NCI-H82 (cell line): ENCODE measurements at regions not wholly inside any gene's neighbourhood (a gene's known extent, or its start where the extent isn't known, plus 50 kb on each side); places are given as distances from the start of the nearest gene placed in this dataset.
"Not testable (repeated sequence)": the region's sequence is repeated elsewhere in the genome, so short reads cannot be mapped to it uniquely, and the experiment has no call there.

Experiments
- DNase-seq: peaks from one replicate; lab custom pipeline; 2025; lab: John Stamatoyannopoulos, UW

GRCh38 chr10:124180947-124181549 is 87.7 kb upstream of the CHST15 start:
- DNase-seq, result no peak

DNA sequence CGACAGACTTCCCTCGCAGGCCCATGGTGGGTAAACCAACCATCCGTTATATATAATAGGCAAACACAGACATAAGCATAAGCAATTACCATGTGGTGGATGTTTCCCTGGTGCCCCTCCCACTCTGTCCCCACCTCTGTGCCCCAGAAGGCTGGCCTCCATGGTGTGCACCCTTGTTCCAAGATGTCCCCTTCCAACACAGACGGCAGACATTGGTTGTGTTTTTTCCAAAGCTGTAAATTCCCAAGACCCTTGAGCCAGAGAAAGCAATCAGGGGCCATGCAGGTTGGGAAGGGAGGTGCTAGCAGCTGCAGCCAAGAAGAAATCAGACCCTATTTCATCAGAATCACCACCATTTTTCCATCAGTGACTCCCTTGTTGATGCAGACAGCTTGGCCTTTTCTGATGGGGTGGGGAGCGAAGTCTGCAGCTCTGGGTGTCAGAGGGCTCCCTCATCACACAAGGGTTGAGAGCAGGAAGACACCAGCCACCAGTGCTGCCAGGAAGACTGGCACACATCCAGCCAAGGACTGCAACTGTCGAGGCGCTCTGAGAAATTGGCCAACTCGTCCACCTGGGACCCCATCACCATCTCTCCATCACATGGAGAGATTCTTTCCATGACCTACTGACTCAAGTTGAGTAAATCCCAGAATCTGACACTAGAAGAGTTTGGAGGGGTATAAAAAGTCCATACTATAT is 86.8 kb upstream of the CHST15 start:
- DNase-seq, result no peak

- DNase-seq, result no peak
Measured at GRCh38 chr10:124179308-124180043, 86.1 kb upstream of the CHST15 start.

GRCh38 chr10:124177180-124177518 is 83.8 kb upstream of the CHST15 start:
- DNase-seq, result no peak

DNA sequence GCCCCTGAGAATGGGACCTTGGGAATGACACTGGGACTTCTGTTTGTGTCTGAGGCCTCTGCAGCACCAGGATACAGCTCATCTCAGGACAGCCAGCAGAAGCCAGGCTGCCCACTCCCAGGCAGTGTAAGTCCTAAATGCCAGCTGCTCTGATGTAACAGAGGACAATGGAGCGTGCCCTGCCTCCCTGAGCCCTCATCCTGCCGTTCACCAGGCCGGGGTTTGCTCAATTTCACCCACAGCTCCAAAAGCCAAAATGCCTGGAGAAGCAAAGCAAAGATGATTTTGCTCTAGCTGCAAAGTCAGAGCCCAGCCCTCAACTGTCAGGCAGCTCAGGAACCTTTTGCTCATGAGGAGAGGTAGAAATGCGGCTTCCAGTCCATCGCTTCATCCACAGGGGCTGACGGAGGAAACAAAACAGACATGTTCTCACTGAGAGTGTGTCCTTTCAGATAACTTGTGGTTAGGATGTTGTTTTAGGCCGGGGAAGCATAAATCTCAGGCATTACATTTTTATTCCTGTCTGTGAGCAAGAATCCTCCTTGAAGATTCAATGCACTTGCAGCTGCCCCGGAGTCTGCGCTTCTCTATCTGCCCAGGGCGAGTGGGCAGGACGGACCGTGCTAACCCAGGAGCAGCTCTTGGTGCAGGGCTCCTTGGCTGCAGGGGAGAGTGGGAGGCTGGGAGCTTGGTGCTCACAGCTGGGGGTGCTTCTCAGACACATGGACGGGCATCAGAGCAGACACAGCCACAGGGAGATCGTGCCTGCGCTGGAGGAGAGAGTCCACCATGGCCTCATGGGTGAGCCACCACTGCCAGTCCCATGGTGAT is 83.2 kb upstream of the CHST15 start:
- no peak for DNase-seq

DNA sequence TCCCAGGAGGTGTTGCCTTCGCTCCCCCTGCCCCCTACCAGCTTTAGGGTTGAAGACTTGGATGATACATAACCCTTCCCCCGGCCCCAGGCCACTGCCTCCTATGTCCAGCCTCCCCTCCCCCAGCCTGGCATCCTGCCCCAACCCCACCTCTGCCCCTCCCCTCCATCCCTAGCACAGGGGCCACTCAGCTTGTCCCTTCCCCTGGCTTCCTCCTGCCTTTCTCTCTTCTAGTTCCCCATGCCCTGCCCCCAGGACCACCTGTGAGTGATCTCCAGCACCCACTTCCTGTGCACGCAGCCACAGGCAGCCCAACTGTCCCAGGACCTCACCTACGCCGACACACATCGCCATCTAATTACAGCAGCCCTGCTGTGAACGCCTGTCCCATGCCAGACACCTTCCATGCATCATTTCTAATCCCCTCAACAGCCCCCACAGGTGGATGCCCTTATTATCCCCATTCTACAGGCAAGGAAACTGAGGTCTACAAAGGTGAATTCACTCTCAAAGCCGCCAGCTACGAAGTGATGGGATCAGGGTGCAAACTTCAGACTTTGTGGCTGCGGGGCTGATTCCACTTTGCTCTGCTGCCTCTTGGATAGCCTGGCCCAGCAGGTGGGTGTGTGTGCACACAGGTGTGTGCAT is 82.4 kb upstream of the CHST15 start:
- no peak for DNase-seq

DNA sequence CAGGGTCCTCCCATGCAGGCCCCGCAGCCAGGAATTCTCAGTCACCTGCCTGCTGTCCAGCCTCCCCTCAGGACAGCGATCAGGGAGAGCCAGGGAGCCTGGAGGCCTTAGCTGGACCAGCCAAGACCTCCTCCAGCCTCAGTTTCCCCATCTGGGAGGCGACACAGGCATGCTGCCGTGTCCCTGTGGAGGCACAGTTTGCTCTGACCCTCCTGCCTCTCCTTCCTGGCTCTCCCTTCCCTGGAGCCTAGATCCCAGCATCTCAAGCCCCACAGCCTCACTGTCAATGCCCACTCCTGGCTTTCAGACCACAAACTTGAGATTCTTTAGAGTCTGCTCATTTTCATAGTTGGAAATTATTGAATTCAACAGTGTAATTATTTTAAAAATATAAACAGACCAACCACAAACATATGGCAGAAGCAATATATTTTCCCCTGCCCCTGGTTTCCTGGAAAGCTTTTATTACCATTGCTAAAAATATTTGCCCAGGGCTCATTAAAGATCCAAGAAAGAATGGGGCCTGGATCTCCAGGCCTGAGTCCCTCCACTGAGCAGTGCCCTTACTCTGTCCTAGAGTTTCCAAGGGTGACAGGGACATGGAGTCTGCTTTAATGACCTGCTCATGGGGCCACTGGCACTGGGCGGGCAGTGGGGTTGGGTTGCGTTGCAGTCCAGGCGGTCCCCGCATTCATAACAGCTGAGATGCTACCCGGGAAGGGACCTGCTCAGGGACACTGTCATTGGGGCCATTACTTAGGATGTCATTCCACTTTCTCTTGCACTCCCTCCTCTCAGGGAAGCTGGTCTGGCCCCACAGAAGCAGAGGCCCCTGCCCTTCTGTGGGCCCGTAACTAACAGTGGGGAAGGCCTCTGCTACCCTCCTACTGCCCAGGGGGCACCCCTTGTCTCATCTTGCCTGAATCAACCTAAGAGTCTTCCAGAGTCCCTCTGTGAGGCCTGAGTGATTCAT is 81.6 kb upstream of the CHST15 start:
- no peak for DNase-seq

DNA sequence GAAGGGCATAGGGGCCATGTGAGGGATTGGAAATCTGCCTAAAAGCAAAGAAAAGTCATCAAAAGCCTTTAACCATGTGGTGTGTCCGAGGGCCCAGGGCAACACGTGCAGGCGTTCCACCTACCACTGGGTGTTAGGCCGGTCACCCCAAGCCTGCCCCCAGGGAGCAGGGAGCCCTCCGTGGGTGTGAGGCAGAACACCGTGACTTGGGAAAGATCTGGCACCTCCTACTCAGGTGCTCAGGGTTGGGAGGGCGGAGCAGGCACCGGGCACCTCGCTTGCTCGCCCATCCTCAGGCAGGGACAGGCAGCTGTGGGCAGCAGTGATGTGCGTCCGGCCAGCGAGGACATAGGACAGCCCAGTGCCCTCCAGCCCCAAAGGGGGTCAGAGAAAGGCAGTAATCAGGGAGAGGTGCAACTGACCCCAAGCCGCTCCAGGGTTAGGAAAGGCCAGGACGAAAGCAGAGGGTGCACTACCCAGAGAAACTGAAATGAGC is 80.7 kb upstream of the CHST15 start:
- DNase-seq, result no peak

DNA sequence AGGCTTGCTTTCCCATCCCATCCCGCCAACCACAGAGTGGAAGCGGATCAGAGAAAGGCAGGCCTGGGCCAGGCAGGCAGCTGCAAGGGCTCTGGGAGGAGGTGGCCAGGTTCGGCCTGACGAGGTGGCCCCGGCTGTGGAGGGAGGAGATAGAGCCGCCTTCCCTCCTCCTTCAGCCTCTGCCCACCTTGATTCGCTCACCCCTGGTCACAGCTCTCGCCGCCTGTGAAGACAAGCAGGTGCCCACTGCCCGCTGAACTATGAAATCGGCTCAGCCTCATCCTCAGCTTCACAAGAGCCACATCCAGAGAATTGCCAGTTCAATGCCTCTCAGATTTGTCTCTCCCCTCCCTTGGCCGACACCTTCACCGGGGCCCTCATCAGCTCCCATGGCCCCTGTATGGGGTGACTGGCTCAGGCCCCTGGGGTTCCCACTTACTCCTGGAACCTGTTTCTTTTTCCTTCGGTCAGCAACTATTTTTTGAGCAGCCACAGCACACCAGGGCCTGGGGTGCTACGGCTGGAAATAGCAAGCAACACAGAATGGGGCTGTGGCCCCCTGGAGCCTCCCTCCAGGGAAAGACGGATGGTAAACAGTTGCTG is 80.0 kb upstream of the CHST15 start:
- DNase-seq, result no peak

DNA sequence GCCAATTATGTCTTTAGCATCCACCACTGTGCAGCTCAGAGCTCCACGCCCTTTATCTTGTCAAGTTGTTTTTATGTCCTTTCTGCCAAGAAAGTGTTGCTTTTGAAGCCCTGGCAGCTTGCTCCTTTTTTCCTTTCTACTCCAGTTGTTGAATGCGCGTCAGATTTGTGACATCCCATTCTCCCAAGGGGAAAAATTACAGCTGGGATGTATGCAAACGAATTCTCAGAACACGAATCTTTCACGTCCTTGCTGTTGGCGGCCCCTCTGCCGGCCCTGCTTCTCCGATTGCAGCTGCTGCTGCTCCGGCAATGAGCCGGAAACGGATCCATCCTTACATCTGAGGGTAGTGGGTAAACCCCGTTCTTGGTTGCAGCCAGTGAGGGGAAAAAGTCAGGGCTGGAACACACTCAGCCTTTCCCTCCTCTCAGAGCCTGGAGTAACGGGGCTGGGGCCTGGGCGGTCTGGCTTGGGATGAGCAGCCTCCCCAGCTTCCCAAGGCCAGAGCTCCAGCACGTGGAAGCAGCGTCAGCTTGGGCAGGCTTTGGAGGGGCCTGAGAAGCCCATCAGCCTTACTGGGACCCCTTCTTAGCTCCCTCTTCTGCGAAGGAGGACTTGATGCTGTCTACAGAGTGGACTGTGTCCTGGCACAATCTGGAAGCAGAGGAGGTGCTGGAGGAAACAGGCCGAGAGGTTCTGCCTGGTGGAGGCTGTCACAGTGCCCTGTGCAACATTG is 79.0 kb upstream of the CHST15 start:
- DNase-seq, result no peak

DNA sequence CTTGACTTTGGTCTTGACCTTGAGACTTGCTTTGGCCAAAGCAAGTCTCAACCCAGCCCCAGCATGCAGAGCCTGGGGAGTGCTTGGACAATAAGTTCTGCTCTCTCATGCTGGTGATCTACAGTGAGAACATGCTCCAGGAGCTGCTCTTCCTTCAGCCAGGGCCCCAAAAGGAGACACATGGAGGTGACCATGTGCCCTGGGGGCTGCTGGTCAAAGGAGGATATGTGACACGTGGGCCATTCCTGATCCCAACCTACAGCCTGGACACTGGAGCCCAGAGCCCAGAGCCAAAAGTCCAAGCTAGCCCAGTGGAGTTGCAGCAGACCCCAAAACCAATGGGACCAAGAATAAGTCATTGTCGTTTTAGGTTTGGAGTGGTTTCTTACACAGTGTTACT is 78.2 kb upstream of the CHST15 start:
- no peak for DNase-seq

DNA sequence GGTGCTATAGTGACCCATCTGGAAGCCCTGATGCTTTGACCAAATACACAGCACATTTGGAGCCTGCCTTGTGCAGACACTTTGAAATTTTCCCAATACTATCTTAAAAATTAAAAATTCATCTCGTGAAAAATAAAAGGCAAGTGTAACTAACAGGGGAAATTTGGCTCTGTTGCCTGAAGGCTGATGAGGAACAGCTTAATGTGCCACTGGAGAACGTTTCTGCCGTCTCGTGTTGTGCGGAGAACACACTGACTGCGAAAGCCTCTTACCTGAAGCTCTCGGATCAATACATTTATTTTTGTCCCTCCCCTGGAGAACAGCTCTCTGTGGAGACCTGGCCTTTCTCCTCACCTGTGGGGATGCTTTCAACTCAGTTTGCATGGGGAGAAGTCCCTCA is 77.2 kb upstream of the CHST15 start:
- no peak for DNase-seq

- no peak for DNase-seq
Measured at GRCh38 chr10:124168991-124169802, 75.8 kb upstream of the CHST15 start.

- DNase-seq, result no peak
Measured at GRCh38 chr10:124168581-124168980, 75.2 kb upstream of the CHST15 start.

DNA sequence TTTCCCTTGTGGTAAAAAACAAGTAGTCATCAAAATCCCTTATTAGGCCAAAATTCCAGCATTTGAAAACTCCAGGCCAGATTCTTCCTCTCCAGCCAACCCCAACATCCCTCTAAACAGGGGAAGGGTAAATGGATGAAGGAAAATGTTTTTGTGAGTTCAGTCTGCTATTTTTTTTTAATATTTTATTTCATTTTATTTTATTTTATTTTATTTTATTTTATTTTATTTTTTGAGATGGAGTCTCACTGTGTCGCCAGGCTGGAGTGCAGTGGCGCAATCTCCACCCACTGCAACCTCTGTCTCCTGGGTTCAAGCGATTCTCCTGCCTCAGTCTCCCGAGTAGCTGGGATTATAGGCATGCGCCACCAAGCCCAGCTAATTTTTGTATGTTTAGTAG is 74.5 kb upstream of the CHST15 start:
- DNase-seq, result not testable (repeated sequence)

DNA sequence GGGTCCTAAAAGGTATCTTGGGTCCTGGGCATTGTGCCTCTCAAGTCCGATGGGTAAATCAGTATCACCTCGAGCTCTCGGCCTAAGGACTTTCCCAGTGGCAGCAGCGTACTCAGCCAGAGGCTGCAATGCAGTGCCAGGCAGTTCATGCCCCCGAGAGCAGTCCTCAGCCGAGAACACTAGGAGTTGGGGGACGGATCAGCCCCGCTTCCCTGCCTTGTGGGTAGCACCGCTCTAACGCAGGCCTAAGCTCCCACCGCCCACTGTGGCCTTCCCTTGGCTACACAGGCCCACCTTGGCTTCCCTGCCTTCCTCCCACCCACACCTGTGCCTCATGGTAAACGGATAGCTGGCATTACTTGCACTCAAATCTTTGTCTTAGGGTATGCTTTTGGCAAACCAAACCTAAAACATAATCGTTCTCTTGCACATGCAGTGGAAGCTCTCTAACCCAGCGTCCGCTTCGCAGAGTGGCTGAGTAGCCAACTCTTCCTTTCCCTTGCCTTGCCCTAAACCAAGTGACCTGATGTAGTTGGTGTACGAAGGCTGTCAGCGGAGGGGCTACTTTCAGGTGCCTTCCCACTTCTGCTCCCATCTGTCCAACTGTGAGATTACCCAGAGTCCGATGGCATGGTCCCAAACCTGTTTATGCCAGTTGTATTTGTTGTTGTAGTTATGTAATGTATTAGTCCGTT is 73.2 kb upstream of the CHST15 start:
- DNase-seq, result no peak

GRCh38 chr10:124165827-124166226 is 72.4 kb upstream of the CHST15 start:
- DNase-seq, result no peak

DNA sequence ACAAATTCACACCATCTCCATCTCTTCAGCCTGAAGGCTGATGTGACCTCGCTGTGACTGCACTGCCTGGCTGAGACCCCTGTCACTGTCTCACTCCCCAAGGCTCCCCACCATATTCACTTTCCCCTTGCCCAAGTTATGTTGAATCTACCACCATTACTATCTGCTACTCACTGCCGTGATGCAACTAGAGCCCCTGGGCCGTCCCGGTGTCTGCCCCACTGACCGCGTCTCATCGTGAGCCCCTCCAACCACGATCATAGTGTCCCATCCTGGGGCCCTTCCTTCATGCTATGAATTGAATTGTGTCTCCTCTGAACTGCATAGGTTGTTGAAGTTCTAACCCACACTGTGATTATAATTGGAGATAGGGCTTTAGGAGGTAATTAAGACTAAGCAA is 71.9 kb upstream of the CHST15 start:
- DNase-seq, result no peak
